ENCODE measurements at regions not wholly inside any gene's neighbourhood (a gene's known extent, or its start where the extent isn't known, plus 50 kb on each side); places are given as distances from the start of the nearest gene placed in this dataset.
A peak's percentile ranks its signal among the peaks of the same experiment; 100 is the strongest.

DNA sequence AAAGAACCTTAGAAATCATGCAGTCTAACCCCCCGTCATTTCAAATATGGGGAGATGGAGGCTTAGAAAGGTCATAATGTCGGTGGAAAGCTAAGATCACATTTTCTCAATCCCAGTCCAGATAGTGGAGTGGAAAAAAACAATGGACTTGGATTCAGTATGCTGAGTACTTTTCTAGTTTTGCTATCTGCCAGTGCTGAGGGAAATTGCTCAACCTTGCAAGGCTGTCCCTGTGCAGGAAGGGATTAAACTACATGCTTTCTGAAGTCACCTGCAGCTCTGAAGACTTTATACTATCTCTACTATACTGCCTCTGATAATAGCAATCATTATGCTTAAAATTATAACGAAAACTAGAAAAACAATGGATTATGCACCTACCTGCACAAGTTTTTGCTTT, 272.8 kb downstream of the LRIG3 start:
- 75 to 81% methylated on average over 3 of the region's 3 CpGs for WGBS, 2 donors
- Histone ChIP-seq H3K27ac (no peak overlapping the region), H3K27me3 (no peaks in the 10 kb centered on the region), H3K4me1 (no peaks in the 10 kb centered on the region), H3K9me3 (no peaks in the 10 kb centered on the region), H3K36me3 (no peaks in the 10 kb centered on the region), H3K4me3 (no peak overlapping the region)
- ATAC-seq = no peak
- no peak for DNase-seq
- intact Hi-C loops (cut with DNase I) = no loop called here
- TF ChIP-seq, protein P1, sequence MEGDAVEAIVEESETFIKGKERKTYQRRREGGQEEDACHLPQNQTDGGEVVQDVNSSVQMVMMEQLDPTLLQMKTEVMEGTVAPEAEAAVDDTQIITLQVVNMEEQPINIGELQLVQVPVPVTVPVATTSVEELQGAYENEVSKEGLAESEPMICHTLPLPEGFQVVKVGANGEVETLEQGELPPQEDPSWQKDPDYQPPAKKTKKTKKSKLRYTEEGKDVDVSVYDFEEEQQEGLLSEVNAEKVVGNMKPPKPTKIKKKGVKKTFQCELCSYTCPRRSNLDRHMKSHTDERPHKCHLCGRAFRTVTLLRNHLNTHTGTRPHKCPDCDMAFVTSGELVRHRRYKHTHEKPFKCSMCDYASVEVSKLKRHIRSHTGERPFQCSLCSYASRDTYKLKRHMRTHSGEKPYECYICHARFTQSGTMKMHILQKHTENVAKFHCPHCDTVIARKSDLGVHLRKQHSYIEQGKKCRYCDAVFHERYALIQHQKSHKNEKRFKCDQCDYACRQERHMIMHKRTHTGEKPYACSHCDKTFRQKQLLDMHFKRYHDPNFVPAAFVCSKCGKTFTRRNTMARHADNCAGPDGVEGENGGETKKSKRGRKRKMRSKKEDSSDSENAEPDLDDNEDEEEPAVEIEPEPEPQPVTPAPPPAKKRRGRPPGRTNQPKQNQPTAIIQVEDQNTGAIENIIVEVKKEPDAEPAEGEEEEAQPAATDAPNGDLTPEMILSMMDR (IDR thresholded peaks at IDR 0.05) = no peak
- FAIRE-seq = no peak

DNA sequence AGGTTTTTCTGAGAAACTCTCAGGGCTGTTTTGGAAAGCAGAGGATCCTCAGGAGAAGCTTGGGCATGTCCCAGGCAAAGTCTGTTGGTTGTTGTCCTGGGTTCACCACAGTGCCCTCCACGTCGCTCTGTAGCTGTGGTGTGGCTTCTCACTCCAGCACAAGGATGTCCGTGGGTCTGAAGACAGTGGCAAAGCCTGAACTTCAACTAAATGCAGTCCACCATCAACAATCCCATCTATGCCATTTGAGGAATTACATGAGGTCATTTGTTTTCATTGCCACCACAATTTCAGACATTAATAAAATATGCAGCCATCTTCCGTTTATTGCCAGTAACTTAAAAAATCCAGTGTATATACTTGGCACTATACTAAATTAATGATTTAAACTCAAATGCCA, 272.1 kb downstream of the LRIG3 start:
- TF ChIP-seq, protein P1 (IDR thresholded peaks at IDR 0.05) = no peak
- ATAC-seq (no peak), DNase-seq (no peak), FAIRE-seq (no peak)
- intact Hi-C loops (cut with DNase I) = no loop called here
- no peaks in the 10 kb centered on the region for H3K36me3 ChIP-seq
- no peak overlapping the region for H3K27ac ChIP-seq
- no peak overlapping the region for H3K4me3 ChIP-seq
- no peaks in the 10 kb centered on the region for H3K27me3 ChIP-seq
- no peaks in the 10 kb centered on the region for H3K9me3 ChIP-seq
- H3K4me1 ChIP-seq = no peaks in the 10 kb centered on the region
- WGBS, 2 donors = 87 to 92% methylated on average over 4 of the region's 4 CpGs

DNA sequence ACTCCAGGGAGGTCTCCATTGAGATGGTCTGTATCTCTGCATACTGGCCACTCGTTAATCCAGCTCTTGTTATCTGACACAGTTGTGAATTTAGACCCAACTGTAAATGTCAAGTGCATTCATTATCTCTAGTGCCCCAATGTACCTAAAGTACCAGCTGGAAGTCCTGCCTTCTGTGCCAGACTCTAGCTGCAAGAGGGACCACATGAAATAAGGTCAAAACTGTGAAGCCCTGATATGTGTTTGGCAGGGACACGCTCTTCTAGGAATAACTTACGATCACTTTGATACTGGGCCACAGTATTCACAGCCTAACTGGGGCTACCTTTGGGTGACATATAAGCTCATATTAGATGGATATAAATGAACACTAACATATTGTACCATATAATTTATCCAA, 268.5 kb downstream of the LRIG3 start:
- Histone ChIP-seq H3K9me3 (no peaks in the 10 kb centered on the region), H3K27ac (no peak overlapping the region), H3K36me3 (no peaks in the 10 kb centered on the region), H3K4me3 (no peak overlapping the region), H3K27me3 (no peaks in the 10 kb centered on the region), H3K4me1 (no peaks in the 10 kb centered on the region)
- intact Hi-C loops (cut with DNase I) = no loop called here
- TF ChIP-seq, protein P1 (IDR thresholded peaks at IDR 0.05) = no peak
- ATAC-seq (no peak), FAIRE-seq (no peak), DNase-seq (no peak)
- 74 to 91% methylated on average over 3 of the region's 3 CpGs for WGBS, 2 donors

DNA sequence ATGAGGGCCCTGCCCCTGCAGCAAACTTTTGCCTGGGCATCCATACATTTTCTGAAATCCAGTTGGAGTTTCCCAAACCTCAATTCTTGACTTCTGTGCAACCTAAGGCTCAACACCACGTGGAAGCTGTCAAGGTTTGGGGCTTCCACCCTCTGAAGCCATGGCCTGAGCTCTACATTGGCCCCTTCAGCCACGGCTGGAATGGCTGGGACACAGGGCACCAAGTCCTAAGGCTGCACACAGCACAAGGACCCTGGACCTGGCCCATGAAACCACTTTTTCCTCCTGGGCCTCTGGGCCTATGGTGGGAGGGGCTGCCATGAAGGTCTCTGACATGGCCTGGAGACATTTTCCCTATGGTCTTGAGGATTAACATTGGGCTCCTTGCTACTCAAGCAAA, 266.3 kb downstream of the LRIG3 start:
- intact Hi-C loops (cut with DNase I) = no loop called here
- WGBS, 2 donors = 56 to 62% methylated on average over 2 of the region's 2 CpGs
- H3K27me3 ChIP-seq = no peaks in the 10 kb centered on the region
- no peaks in the 10 kb centered on the region for H3K36me3 ChIP-seq
- TF ChIP-seq, protein P1 (IDR thresholded peaks at IDR 0.05) = no peak
- H3K27ac ChIP-seq = no peak overlapping the region
- ATAC-seq = no peak
- no peak overlapping the region for H3K4me3 ChIP-seq
- H3K4me1 ChIP-seq = no peaks in the 10 kb centered on the region
- FAIRE-seq = no peak
- DNase-seq = no peak
- H3K9me3 ChIP-seq = no peaks in the 10 kb centered on the region

DNA sequence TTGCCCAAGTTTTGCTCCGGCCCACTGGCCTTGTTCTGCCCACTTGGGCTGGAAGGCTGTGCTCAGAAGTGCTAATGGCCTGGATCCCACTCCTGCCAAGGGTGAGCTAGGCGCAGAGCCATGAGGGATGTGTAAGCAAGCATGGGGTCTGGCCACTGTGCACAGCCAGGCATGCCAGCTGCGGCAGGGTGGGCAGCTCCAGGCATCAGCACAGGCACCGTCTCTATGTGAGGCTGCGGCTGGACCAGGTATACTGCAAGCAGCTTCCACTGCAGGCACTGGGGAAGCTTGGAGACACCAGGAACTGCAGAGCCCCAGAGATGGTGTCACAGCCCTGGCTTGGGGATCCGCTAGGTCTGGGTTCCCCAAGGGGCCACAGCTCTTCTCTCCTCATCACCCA, 264.9 kb downstream of the LRIG3 start:
- intact Hi-C loops (cut with DNase I) = no loop called here
- WGBS, 2 donors = 81 to 88% methylated on average over 6 of the region's 6 CpGs
- no peaks in the 10 kb centered on the region for H3K9me3 ChIP-seq
- no peak for FAIRE-seq
- no peak overlapping the region for H3K4me3 ChIP-seq
- no peak for ATAC-seq
- H3K27ac ChIP-seq = no peak overlapping the region
- TF ChIP-seq, protein P1 (IDR thresholded peaks at IDR 0.05) = no peak
- no peaks in the 10 kb centered on the region for H3K4me1 ChIP-seq
- H3K36me3 ChIP-seq = no peaks in the 10 kb centered on the region
- DNase-seq = peak in 1 of 6 donors; percentile 46
- no peaks in the 10 kb centered on the region for H3K27me3 ChIP-seq
